WTC11 (cell line): ENCODE measurements at regions not wholly inside any gene's neighbourhood (a gene's known extent, or its start where the extent isn't known, plus 50 kb on each side); places are given as distances from the start of the nearest gene placed in this dataset.

Experiments used
- ATAC-seq: fragments of 200-7000 bp; cut with Tn5 transposase; 2 replicates; pipeline ENCODE4 v1.10.0; 2021; ENCODE audit warnings: mild to moderate bottlenecking, moderate library complexity
- CTCF ChIA-PET: fragments of 300-600 bp; sonication (Branson Sonifier 250); formaldehyde crosslinking; loops from one replicate; lab custom pipeline; 2021; ENCODE audit warnings: antibody characterized with exemption; lab: Charles Lee
- POLR2A ChIA-PET: fragments of 350-600 bp; sonication (Branson Sonifier 250); formaldehyde crosslinking; loops from one replicate; lab custom pipeline; 2021; ENCODE audit warnings: antibody characterized with exemption; lab: Charles Lee
- DNase-seq: peaks from one replicate; pipeline ENCODE4 v3.0.0; 2021; ENCODE audit warnings: low spot score
- H3K27ac Mint-ChIP-seq: 2 replicates; pipeline ENCODE4 v1.8.0; 2021; ENCODE audit warnings: mixed read lengths
- H3K27me3 Mint-ChIP-seq: 2 replicates; pipeline ENCODE4 v1.8.0; 2021; ENCODE audit warnings: low read depth, mild to moderate bottlenecking, moderate library complexity, mixed read lengths
- H3K36me3 Mint-ChIP-seq: 2 replicates; pipeline ENCODE4 v1.8.0; 2021; ENCODE audit warnings: mixed read lengths
- H3K4me1 Mint-ChIP-seq: 2 replicates; pipeline ENCODE4 v1.8.0; 2022; ENCODE audit warnings: mixed read lengths
- H3K4me3 Mint-ChIP-seq: 2 replicates; pipeline ENCODE4 v1.8.0; 2021; ENCODE audit warnings: mild to moderate bottlenecking, moderate library complexity, mixed read lengths
- H3K9me3 Mint-ChIP-seq: 2 replicates; pipeline ENCODE4 v1.8.0; 2021; ENCODE audit warnings: mixed read lengths
- AFF4 ChIP-seq: sonication (generic); formaldehyde crosslinking; IDR thresholded peaks from 2 replicates; pipeline ENCODE4 v1.8.1; 2023; ENCODE audit warnings: mild to moderate bottlenecking, missing genetic modification reagents, borderline replicate concordance
- ESRRA ChIP-seq: sonication (generic); formaldehyde crosslinking; IDR thresholded peaks from 2 replicates; pipeline ENCODE4 v1.8.1; 2022; ENCODE audit warnings: mild to moderate bottlenecking, missing genetic modification reagents, borderline replicate concordance
- ETV6 ChIP-seq: sonication (generic); formaldehyde crosslinking; IDR thresholded peaks from 2 replicates; pipeline ENCODE4 v1.8.1; 2022; ENCODE audit warnings: mild to moderate bottlenecking, missing genetic modification reagents
- GABPB1 ChIP-seq: sonication (generic); formaldehyde crosslinking; IDR thresholded peaks from 2 replicates; pipeline ENCODE4 v1.8.1; 2023; ENCODE audit warnings: mild to moderate bottlenecking, missing genetic modification reagents
- NFATC4 ChIP-seq: fragments of 250-450 bp; sonication (Bioruptor Pico); IDR thresholded peaks from 2 replicates; pipeline ENCODE4 v1.9.0; 2021; ENCODE audit warnings: mild to moderate bottlenecking
- NFE2L1 ChIP-seq: sonication (generic); formaldehyde crosslinking; IDR thresholded peaks from 2 replicates; pipeline ENCODE4 v1.8.1; 2023; ENCODE audit warnings: missing genetic modification reagents
- NR1H2 ChIP-seq: sonication (generic); formaldehyde crosslinking; IDR thresholded peaks from 2 replicates; pipeline ENCODE4 v1.9.0; 2021; ENCODE audit warnings: mild to moderate bottlenecking, moderate library complexity, missing genetic modification reagents
- NR3C1 ChIP-seq: sonication (generic); formaldehyde crosslinking; conservative IDR thresholded peaks from 2 replicates; pipeline ENCODE4 v1.8.1; 2023; ENCODE audit warnings: low read depth, mild to moderate bottlenecking, missing genetic modification reagents
- OVOL2 ChIP-seq: fragments of 250-450 bp; sonication (Bioruptor Pico); IDR thresholded peaks from 2 replicates; pipeline ENCODE4 v1.9.0; 2021; ENCODE audit warnings: mild to moderate bottlenecking, borderline replicate concordance
- PRDM15 ChIP-seq: sonication (generic); formaldehyde crosslinking; IDR thresholded peaks from 2 replicates; pipeline ENCODE4 v1.8.0; 2022; ENCODE audit warnings: missing genetic modification reagents
- TCF7 ChIP-seq: sonication (generic); formaldehyde crosslinking; IDR thresholded peaks from 2 replicates; pipeline ENCODE4 v1.8.0; 2022; ENCODE audit warnings: mild to moderate bottlenecking, low read depth, missing genetic modification reagents, moderate library complexity
- TEAD1 ChIP-seq: sonication (generic); formaldehyde crosslinking; IDR thresholded peaks from 2 replicates; pipeline ENCODE4 v1.8.0; 2022; ENCODE audit warnings: mild to moderate bottlenecking, missing genetic modification reagents
- ZNF138 ChIP-seq: sonication (generic); formaldehyde crosslinking; conservative IDR thresholded peaks from 2 replicates; pipeline ENCODE4 v1.8.1; 2022; ENCODE audit warnings: mild to moderate bottlenecking, moderate library complexity, missing genetic modification reagents
- ZNF263 ChIP-seq: sonication (generic); formaldehyde crosslinking; IDR thresholded peaks from 2 replicates; pipeline ENCODE4 v1.8.1; 2022; ENCODE audit warnings: low read depth, mild to moderate bottlenecking, moderate library complexity, missing genetic modification reagents
- ZNF396 ChIP-seq: fragments of 250-450 bp; sonication (Bioruptor Pico); IDR thresholded peaks from 2 replicates; pipeline ENCODE4 v1.8.0; 2021; ENCODE audit warnings: mild to moderate bottlenecking, moderate library complexity, borderline replicate concordance
- ZNF671 ChIP-seq: fragments of 250-450 bp; sonication (Bioruptor Pico); IDR thresholded peaks from 2 replicates; pipeline ENCODE4 v1.8.0; 2021; ENCODE audit warnings: mild to moderate bottlenecking
- TF ChIP-seq, protein P1 (sequence below): sonication (generic); formaldehyde crosslinking; IDR thresholded peaks from 2 replicates; pipeline ENCODE4 v1.8.1; 2023; ENCODE audit warnings: mild to moderate bottlenecking, missing genetic modification reagents, moderate library complexity
- TF ChIP-seq, protein P2 (sequence below): fragments of 250-450 bp; sonication (Bioruptor Pico); IDR thresholded peaks from 2 replicates; pipeline ENCODE4 v2.1.2; 2022; ENCODE audit warnings: mild to moderate bottlenecking, moderate library complexity
- TF ChIP-seq, protein P3 (sequence below): sonication (generic); formaldehyde crosslinking; IDR thresholded peaks from 2 replicates; pipeline ENCODE4 v1.8.1; 2023; ENCODE audit warnings: mild to moderate bottlenecking, missing genetic modification reagents, moderate library complexity
- TF ChIP-seq, protein P4 (sequence below): sonication (generic); formaldehyde crosslinking; IDR thresholded peaks from 2 replicates; pipeline ENCODE4 v1.8.1; 2022; ENCODE audit warnings: mild to moderate bottlenecking, moderate library complexity, missing genetic modification reagents
- TF ChIP-seq, protein P5 (sequence below): sonication (generic); formaldehyde crosslinking; IDR thresholded peaks from 2 replicates; pipeline ENCODE4 v1.8.1; 2022; ENCODE audit warnings: mild to moderate bottlenecking, missing genetic modification reagents, moderate library complexity, borderline replicate concordance

DNA sequence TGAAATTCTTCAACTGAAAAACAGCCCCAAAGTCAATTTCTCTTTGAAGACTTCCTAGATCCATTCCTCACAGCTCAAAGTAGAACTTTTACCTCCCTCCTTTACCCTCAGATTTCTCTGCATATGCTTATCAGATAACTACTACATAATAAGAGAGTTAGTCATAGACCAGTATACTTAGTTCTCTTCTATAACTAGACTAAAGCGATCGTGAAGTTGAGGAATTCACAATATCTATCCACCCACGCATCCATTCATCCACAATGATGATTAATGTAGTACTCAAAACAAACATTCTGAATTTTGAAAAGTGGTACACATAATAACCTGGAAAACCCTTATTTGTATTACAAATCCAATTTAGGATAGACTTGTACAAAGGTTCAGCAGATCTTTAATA, 800.9 kb upstream of the TENM4 start:
- DNase-seq = no peak
- TF ChIP-seq PRDM15 (CRISPR knock-in tag) (no peak), NR3C1 (CRISPR knock-in tag) (no peak)
- no peak overlapping the region for H3K27ac Mint-ChIP-seq
- H3K4me3 Mint-ChIP-seq = no peak overlapping the region
- peaks cover 5% of the 10 kb centered on the region for H3K36me3 Mint-ChIP-seq
- ChIA-PET CTCF (no interaction called here), POLR2A (no interaction called here)
- peaks cover 3% of the 10 kb centered on the region for H3K27me3 Mint-ChIP-seq
- H3K4me1 Mint-ChIP-seq = no peaks in the 10 kb centered on the region
- ATAC-seq = no peak
- peaks cover 40% of the 10 kb centered on the region for H3K9me3 Mint-ChIP-seq

- TF ChIP-seq NR1H2 (CRISPR knock-in tag) (no peak), ZNF138 (CRISPR knock-in tag) (no peak), AFF4 (CRISPR knock-in tag) (no peak), ZNF263 (CRISPR knock-in tag) (no peak), NFATC4 (CRISPR knock-in tag) (no peak), NFE2L1 (no peak), ZNF671 (no peak)
- TF ChIP-seq, protein P1, sequence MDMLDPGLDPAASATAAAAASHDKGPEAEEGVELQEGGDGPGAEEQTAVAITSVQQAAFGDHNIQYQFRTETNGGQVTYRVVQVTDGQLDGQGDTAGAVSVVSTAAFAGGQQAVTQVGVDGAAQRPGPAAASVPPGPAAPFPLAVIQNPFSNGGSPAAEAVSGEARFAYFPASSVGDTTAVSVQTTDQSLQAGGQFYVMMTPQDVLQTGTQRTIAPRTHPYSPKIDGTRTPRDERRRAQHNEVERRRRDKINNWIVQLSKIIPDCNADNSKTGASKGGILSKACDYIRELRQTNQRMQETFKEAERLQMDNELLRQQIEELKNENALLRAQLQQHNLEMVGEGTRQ (CRISPR knock-in tag) = no peak
- peaks cover 11% of the 10 kb centered on the region for H3K36me3 Mint-ChIP-seq
- no peak overlapping the region for H3K4me3 Mint-ChIP-seq
- ATAC-seq (no peak), DNase-seq (no peak)
- no peak overlapping the region for H3K27ac Mint-ChIP-seq
- H3K27me3 Mint-ChIP-seq = peaks cover 3% of the 10 kb centered on the region
- ChIA-PET POLR2A (no interaction called here), CTCF (no interaction called here)
- peaks cover 37% of the 10 kb centered on the region for H3K9me3 Mint-ChIP-seq
- no peaks in the 10 kb centered on the region for H3K4me1 Mint-ChIP-seq
These were observed 799.4 kb upstream of the TENM4 start for GRCh38 chr11:80240245-80240644.

DNA sequence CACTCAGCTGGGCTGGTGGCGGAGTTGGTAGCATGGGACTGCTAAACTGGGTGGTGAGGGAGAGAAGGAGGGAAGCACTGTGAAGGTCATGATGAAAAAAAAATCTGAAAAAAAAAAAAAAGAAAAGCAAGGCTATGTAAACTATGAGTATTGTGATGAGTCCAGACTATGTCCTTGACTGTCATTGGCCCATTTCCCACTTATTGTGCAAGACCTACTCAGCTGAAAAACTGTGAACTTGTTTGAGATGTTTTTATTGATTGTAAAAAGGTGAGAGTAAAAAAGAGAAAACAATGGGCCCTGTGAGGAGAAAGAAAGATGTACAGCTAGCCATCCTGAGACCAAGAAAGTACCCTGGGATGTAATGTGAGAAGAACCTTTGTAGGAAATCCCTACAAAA, 798.4 kb upstream of the TENM4 start:
- ChIA-PET CTCF (no interaction called here), POLR2A (no interaction called here)
- Mint-ChIP-seq H3K27ac (no peak overlapping the region), H3K9me3 (peaks cover 37% of the 10 kb centered on the region), H3K27me3 (peaks cover 3% of the 10 kb centered on the region), H3K4me3 (no peak overlapping the region), H3K36me3 (peaks cover 19% of the 10 kb centered on the region), H3K4me1 (no peaks in the 10 kb centered on the region)
- ATAC-seq (no peak), DNase-seq (no peak)
- TF ChIP-seq, protein P2, sequence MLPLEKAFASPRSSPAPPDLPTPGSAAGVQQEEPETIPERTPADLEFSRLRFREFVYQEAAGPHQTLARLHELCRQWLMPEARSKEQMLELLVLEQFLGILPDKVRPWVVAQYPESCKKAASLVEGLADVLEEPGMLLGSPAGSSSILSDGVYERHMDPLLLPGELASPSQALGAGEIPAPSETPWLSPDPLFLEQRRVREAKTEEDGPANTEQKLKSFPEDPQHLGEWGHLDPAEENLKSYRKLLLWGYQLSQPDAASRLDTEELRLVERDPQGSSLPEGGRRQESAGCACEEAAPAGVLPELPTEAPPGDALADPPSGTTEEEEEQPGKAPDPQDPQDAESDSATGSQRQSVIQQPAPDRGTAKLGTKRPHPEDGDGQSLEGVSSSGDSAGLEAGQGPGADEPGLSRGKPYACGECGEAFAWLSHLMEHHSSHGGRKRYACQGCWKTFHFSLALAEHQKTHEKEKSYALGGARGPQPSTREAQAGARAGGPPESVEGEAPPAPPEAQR = no peak
- TF ChIP-seq, protein P3, sequence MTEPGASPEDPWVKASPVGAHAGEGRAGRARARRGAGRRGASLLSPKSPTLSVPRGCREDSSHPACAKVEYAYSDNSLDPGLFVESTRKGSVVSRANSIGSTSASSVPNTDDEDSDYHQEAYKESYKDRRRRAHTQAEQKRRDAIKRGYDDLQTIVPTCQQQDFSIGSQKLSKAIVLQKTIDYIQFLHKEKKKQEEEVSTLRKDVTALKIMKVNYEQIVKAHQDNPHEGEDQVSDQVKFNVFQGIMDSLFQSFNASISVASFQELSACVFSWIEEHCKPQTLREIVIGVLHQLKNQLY = no peak
- no peak for TF ChIP-seq TEAD1 (CRISPR knock-in tag)
- no peak for TF ChIP-seq ZNF396 (CRISPR knock-in tag)
- no peak for TF ChIP-seq TCF7
- TF ChIP-seq OVOL2 (CRISPR knock-in tag) = no peak
- TF ChIP-seq, protein P4, sequence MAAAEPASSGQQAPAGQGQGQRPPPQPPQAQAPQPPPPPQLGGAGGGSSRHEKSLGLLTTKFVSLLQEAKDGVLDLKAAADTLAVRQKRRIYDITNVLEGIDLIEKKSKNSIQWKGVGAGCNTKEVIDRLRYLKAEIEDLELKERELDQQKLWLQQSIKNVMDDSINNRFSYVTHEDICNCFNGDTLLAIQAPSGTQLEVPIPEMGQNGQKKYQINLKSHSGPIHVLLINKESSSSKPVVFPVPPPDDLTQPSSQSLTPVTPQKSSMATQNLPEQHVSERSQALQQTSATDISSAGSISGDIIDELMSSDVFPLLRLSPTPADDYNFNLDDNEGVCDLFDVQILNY (CRISPR knock-in tag) = no peak
- no peak for TF ChIP-seq ETV6 (CRISPR knock-in tag)
- TF ChIP-seq ESRRA (CRISPR knock-in tag) = no peak
- TF ChIP-seq, protein P5, sequence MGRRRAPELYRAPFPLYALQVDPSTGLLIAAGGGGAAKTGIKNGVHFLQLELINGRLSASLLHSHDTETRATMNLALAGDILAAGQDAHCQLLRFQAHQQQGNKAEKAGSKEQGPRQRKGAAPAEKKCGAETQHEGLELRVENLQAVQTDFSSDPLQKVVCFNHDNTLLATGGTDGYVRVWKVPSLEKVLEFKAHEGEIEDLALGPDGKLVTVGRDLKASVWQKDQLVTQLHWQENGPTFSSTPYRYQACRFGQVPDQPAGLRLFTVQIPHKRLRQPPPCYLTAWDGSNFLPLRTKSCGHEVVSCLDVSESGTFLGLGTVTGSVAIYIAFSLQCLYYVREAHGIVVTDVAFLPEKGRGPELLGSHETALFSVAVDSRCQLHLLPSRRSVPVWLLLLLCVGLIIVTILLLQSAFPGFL (CRISPR knock-in tag) = no peak
- TF ChIP-seq GABPB1 = no peak
